Endodermal cell (in vitro differentiated cells): ENCODE measurements at regions not wholly inside any gene's neighbourhood (a gene's known extent, or its start where the extent isn't known, plus 50 kb on each side); places are given as distances from the start of the nearest gene placed in this dataset.
A peak's percentile ranks its signal among the peaks of the same experiment; 100 is the strongest.

Experiments
- DNase-seq: peaks from one replicate; pipeline ENCODE4 v3.0.0-alpha.2; 2017
- H3K27ac ChIP-seq: 2 replicates; pipeline ENCODE4 v1.5.1; 2013; ENCODE audit warnings: mild to moderate bottlenecking, low read depth, low read length, moderate library complexity
- H3K27me3 ChIP-seq: 2 replicates; pipeline ENCODE4 v1.6.1; 2013; ENCODE audit warnings: mild to moderate bottlenecking, low read length, moderate library complexity; ENCODE audit not compliant: insufficient read depth, control insufficient read depth, poor library complexity, severe bottlenecking
- H3K36me3 ChIP-seq: 2 replicates; pipeline ENCODE4 v1.7.0; 2013; ENCODE audit warnings: mild to moderate bottlenecking, low read length, moderate library complexity; ENCODE audit not compliant: control insufficient read depth, insufficient read depth
- H3K4me1 ChIP-seq: one replicate; pipeline ENCODE4 v1.7.0; 2013; ENCODE audit warnings: low read length; ENCODE audit not compliant: control insufficient read depth, insufficient read depth
- H3K4me3 ChIP-seq: 2 replicates; pipeline ENCODE4 v1.5.1; 2013; ENCODE audit warnings: mild to moderate bottlenecking, low read length, moderate library complexity
- H3K9ac ChIP-seq: 2 replicates; pipeline ENCODE4 v1.6.1; 2013; ENCODE audit warnings: mild to moderate bottlenecking, low read length, moderate library complexity; ENCODE audit not compliant: poor library complexity, severe bottlenecking; ENCODE audit errors: extremely low read depth
- H3K9me3 ChIP-seq: 2 replicates; pipeline ENCODE4 v1.6.1; 2013; ENCODE audit warnings: mild to moderate bottlenecking, low read length, moderate library complexity; ENCODE audit not compliant: control insufficient read depth
- H3K27ac Mint-ChIP-seq: 2 replicates; pipeline ENCODE4 v1.8.0; 2020; ENCODE audit warnings: mixed read lengths
- H3K27me3 Mint-ChIP-seq: 2 replicates; pipeline ENCODE4 v1.8.0; 2021; ENCODE audit warnings: mild to moderate bottlenecking, mixed read lengths; ENCODE audit not compliant: insufficient read depth
- H3K36me3 Mint-ChIP-seq: 2 replicates; pipeline ENCODE4 v1.8.0; 2020; ENCODE audit warnings: low read depth, mixed read lengths
- H3K4me1 Mint-ChIP-seq: 2 replicates; pipeline ENCODE4 v1.8.0; 2020; ENCODE audit warnings: mixed read lengths
- H3K4me3 Mint-ChIP-seq: 2 replicates; pipeline ENCODE4 v1.8.0; 2020; ENCODE audit warnings: mild to moderate bottlenecking, moderate library complexity, mixed read lengths
- H3K9me3 Mint-ChIP-seq: 2 replicates; pipeline ENCODE4 v1.8.0; 2020; ENCODE audit warnings: mild to moderate bottlenecking, mixed read lengths
- CTCF ChIP-seq: fragments of 200-600 bp; sonication (generic); conservative IDR thresholded peaks from 2 replicates; pipeline ENCODE4 v1.5.0; 2021; ENCODE audit warnings: antibody characterized with exemption, mild to moderate bottlenecking
- WGBS, 2 experiments: methylation state at CpG; one replicate each; pipeline versions ENCODE4 v1.1.5 to v1.1.7; 2013; ENCODE audit warnings: missing lambda C conversion rate in 2 of 2, mixed read lengths in 1 of 2; ENCODE audit not compliant: insufficient coverage in 1 of 2, insufficient read length in 1 of 2; 5-methylcytosine and 5-hydroxymethylcytosine counted together

DNA sequence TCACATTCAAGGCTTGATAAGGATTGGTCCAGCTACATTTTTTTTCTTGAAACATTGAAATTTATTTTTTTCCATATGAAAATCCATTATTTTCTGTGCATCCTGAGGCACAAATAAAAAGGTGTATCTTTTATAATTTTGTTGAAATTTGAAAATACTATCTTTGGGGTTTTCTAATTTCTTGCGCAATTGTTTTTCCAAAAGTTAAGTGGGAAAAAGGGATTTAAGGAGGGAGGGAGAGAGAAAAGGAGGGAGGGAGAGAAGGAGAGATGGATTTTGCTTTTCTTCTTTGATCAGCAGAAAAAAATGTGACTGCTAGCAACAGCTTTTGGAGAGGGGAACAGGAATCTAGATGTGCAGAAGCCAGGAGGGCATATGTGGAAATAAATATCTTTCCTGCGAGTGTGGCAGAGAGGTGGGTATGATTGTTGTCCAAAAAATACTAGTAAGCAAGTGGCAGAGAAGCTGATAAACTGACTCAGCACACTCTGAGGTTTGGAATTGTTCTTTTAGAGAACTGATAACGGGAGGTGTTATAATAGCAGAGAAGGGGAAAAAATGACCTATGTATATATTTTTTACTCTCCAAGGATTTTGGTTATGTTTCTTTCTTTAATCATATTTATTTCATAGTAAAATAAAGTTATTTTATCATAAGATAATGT, 61.2 kb upstream of the EDNRB start:
- H3K27me3 Mint-ChIP-seq: no peaks in the 10 kb centered on the region
- H3K9me3 ChIP-seq: peaks cover 14% of the 10 kb centered on the region
- no peaks in the 10 kb centered on the region for H3K4me1 ChIP-seq
- H3K9me3 Mint-ChIP-seq: peaks cover 15% of the 10 kb centered on the region
- H3K36me3 Mint-ChIP-seq: peaks cover 1% of the 10 kb centered on the region
- H3K27ac ChIP-seq: no peak overlapping the region
- DNase-seq: no peak
- peak overlapping the region; percentile 48 for H3K27ac Mint-ChIP-seq
- H3K4me3 Mint-ChIP-seq: no peak overlapping the region
- no peak overlapping the region for H3K9ac ChIP-seq
- WGBS, 2 experiments: 92 to 100% methylated on average over 1 to 3 of the region's 3 CpGs
- H3K27me3 ChIP-seq: no peaks in the 10 kb centered on the region
- no peak for TF ChIP-seq CTCF
- H3K36me3 ChIP-seq: no peaks in the 10 kb centered on the region
- peaks cover 22% of the 10 kb centered on the region for H3K4me1 Mint-ChIP-seq
- no peak overlapping the region for H3K4me3 ChIP-seq

GRCh38 chr13:77975358-77976042, 56.9 kb upstream of the EDNRB start:
- no peak overlapping the region for H3K4me3 Mint-ChIP-seq
- Histone ChIP-seq H3K9me3 (peaks cover 14% of the 10 kb centered on the region), H3K27me3 (no peaks in the 10 kb centered on the region), H3K27ac (no peak overlapping the region), H3K36me3 (no peaks in the 10 kb centered on the region), H3K9ac (no peak overlapping the region), H3K4me1 (no peaks in the 10 kb centered on the region), H3K4me3 (no peak overlapping the region)
- H3K4me1 Mint-ChIP-seq: peaks cover 6% of the 10 kb centered on the region
- H3K27ac Mint-ChIP-seq: no peak overlapping the region
- no peak for DNase-seq
- no peaks in the 10 kb centered on the region for H3K27me3 Mint-ChIP-seq
- 86 to 92% methylated on average over 6 to 14 of the region's 14 CpGs for WGBS, 2 experiments
- peaks cover 37% of the 10 kb centered on the region for H3K9me3 Mint-ChIP-seq
- no peak for TF ChIP-seq CTCF
- H3K36me3 Mint-ChIP-seq: peaks cover 8% of the 10 kb centered on the region

GRCh38 chr13:77969299-77969698, 50.7 kb upstream of the EDNRB start:
- Mint-ChIP-seq H3K9me3 (peaks cover 28% of the 10 kb centered on the region), H3K36me3 (peaks cover 3% of the 10 kb centered on the region), H3K4me1 (no peaks in the 10 kb centered on the region), H3K27me3 (no peaks in the 10 kb centered on the region), H3K4me3 (no peak overlapping the region), H3K27ac (no peak overlapping the region)
- no peak overlapping the region for H3K9ac ChIP-seq
- TF ChIP-seq CTCF: no peak
- peaks cover 5% of the 10 kb centered on the region for H3K9me3 ChIP-seq
- H3K36me3 ChIP-seq: no peaks in the 10 kb centered on the region
- no peak overlapping the region for H3K4me3 ChIP-seq
- no peaks in the 10 kb centered on the region for H3K27me3 ChIP-seq
- 85 to 100% methylated on average over 1 to 5 of the region's 5 CpGs for WGBS, 2 experiments
- no peaks in the 10 kb centered on the region for H3K4me1 ChIP-seq
- no peak for DNase-seq
- H3K27ac ChIP-seq: no peak overlapping the region
